ENCODE measurements at regions not wholly inside any gene's neighbourhood (a gene's known extent, or its start where the extent isn't known, plus 50 kb on each side); places are given as distances from the start of the nearest gene placed in this dataset.
A peak's percentile ranks its signal among the peaks of the same experiment; 100 is the strongest.

DNA sequence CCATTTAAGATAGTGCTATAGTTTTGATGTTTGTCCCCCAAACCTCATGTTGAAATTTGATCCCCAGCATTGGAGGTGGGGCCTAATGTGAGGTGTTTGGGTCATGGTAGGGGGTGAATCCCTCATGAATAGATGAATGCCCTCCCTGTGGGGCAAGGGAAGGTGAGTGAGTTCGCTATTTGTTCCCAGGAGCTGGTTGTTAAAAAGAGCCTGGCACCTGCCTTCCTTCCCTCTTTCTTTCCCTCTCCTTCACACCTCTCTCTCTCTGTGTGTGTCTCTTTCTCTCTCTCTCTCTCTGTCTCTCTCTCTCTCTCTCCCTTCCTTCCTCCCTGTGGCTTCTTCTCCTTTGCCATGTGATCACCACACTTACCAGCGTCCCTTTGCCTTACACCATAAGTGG lies 160.7 kb downstream of the AASDH start:
- Histone ChIP-seq H3K4me3 (ENCODE audit: low read length) (no peak overlapping the region), H3K4me1 (ENCODE audit: control insufficient read depth, insufficient read depth, low read length) (peaks cover 3% of the 10 kb centered on the region), H3K9me3 (replicated peaks; ENCODE audit: control insufficient read depth, low read depth, low read length) (peaks cover 2% of the 10 kb centered on the region), H3K36me3 (ENCODE audit: control insufficient read depth, insufficient read depth, low read length) (no peaks in the 10 kb centered on the region), H3K27ac (ENCODE audit: low read length) (no peak overlapping the region), H3K27me3 (ENCODE audit: control insufficient read depth, insufficient read depth, low read length) (no peaks in the 10 kb centered on the region)
- DNase-seq: no peak
- 80% methylated on average over 1 of the region's 2 CpGs for WGBS (ENCODE audit: insufficient coverage)

DNA sequence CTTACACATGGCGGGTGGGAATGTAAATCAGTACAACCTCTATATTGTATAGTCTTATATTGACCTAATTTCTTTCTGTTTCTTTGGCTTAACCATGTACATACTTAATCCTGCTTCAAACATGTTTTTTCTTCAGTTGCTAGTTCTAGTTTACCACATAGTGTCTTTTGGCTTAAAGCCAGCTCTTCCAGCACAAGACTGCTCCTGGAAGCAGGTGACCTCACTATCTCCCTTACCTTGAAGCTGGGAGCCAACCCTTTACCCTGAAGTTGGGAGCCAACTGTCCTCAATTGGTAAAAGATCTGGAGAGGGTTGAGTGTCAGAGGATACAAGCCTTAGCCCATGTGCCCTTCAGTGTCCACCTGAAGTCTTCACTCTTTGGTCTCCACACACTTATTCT lies 162.7 kb downstream of the AASDH start:
- H3K9me3 ChIP-seq (replicated peaks; ENCODE audit: control insufficient read depth, low read depth, low read length): peaks cover 2% of the 10 kb centered on the region
- no CpG with 5 or more reads among the region's 1 CpG for WGBS (ENCODE audit: insufficient coverage)
- no peaks in the 10 kb centered on the region for H3K36me3 ChIP-seq (ENCODE audit: control insufficient read depth, insufficient read depth, low read length)
- no peak overlapping the region for H3K27ac ChIP-seq (ENCODE audit: low read length)
- no peak overlapping the region for H3K4me3 ChIP-seq (ENCODE audit: low read length)
- no peak for DNase-seq
- H3K27me3 ChIP-seq (ENCODE audit: control insufficient read depth, insufficient read depth, low read length): no peaks in the 10 kb centered on the region
- peaks cover 3% of the 10 kb centered on the region for H3K4me1 ChIP-seq (ENCODE audit: control insufficient read depth, insufficient read depth, low read length)

DNA sequence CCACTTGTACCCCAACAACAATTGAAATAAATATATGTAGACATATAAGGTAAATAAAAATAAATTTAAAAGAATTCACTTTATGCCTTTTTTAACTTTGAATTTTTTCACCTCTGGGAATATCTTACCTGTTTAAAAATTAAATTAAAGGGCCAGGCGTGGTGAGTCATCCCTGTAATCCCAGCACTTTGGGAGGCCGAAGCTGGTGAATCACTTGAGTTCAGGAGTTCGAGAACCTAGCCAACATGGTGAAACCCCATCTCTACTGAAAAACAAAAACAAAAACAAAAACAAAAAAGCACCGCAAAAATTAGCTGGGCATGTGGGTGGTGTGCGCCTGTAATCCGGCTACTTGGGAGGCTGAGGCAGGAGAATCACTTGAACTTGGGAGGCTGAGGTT lies 164.8 kb downstream of the AASDH start:
- no peaks in the 10 kb centered on the region for H3K4me1 ChIP-seq (ENCODE audit: control insufficient read depth, insufficient read depth, low read length)
- H3K4me3 ChIP-seq (ENCODE audit: low read length): no peak overlapping the region
- WGBS (ENCODE audit: insufficient coverage): no CpG with 5 or more reads among the region's 6 CpGs
- no peaks in the 10 kb centered on the region for H3K27me3 ChIP-seq (ENCODE audit: control insufficient read depth, insufficient read depth, low read length)
- H3K9me3 ChIP-seq (replicated peaks; ENCODE audit: control insufficient read depth, low read depth, low read length): no peaks in the 10 kb centered on the region
- H3K27ac ChIP-seq (ENCODE audit: low read length): no peak overlapping the region
- DNase-seq: no peak
- H3K36me3 ChIP-seq (ENCODE audit: control insufficient read depth, insufficient read depth, low read length): no peaks in the 10 kb centered on the region

DNA sequence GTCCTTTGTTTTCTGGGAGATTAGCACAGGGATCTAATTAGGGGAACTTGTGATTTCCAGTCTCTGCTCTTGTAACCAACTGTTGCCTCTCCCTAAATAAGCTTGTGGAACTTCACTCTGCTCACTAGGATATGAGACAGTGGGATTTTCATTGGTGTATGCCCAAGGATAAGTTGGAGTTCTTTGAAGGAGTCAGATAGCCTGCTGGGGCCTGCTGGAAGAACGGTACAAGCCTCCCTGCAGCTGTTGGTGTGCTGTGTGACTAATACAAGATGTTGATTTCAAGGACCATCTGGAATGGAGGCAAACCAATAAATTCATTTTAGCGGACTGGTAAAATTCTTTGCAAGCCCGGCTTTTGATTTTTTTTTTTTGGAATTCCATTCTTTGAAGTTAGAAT lies 167.0 kb downstream of the AASDH start:
- Histone ChIP-seq H3K27me3 (ENCODE audit: control insufficient read depth, insufficient read depth, low read length) (no peaks in the 10 kb centered on the region), H3K27ac (ENCODE audit: low read length) (no peak overlapping the region), H3K4me1 (ENCODE audit: control insufficient read depth, insufficient read depth, low read length) (no peaks in the 10 kb centered on the region), H3K36me3 (ENCODE audit: control insufficient read depth, insufficient read depth, low read length) (no peaks in the 10 kb centered on the region), H3K9me3 (replicated peaks; ENCODE audit: control insufficient read depth, low read depth, low read length) (no peaks in the 10 kb centered on the region), H3K4me3 (ENCODE audit: low read length) (no peak overlapping the region)
- 40% methylated on average over 1 of the region's 3 CpGs for WGBS (ENCODE audit: insufficient coverage)
- DNase-seq: peak; percentile 16

DNA sequence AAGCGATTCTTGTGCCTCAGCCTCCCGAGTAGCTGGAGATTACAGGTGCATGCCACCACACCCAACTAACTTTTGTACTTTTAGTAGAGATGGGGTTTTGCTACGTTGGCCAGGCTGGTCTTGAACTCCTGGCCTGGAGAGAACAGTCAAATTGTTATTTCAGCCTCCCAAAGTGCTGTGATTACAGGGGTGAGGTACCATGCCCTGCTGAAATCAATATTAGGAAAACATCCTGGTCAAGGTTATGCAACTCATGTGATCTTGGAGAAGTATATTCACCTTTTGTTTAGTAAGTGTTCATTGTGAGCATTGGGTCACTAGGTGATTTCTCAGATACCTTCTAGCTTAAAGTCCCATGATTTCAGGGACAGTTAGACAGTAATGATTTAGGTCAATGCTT lies 167.8 kb downstream of the AASDH start:
- H3K9me3 ChIP-seq (replicated peaks; ENCODE audit: control insufficient read depth, low read depth, low read length): no peaks in the 10 kb centered on the region
- no peaks in the 10 kb centered on the region for H3K36me3 ChIP-seq (ENCODE audit: control insufficient read depth, insufficient read depth, low read length)
- WGBS (ENCODE audit: insufficient coverage): no CpG with 5 or more reads among the region's 3 CpGs
- H3K4me1 ChIP-seq (ENCODE audit: control insufficient read depth, insufficient read depth, low read length): no peaks in the 10 kb centered on the region
- no peak overlapping the region for H3K4me3 ChIP-seq (ENCODE audit: low read length)
- H3K27me3 ChIP-seq (ENCODE audit: control insufficient read depth, insufficient read depth, low read length): no peaks in the 10 kb centered on the region
- DNase-seq: no peak
- H3K27ac ChIP-seq (ENCODE audit: low read length): no peak overlapping the region

DNA sequence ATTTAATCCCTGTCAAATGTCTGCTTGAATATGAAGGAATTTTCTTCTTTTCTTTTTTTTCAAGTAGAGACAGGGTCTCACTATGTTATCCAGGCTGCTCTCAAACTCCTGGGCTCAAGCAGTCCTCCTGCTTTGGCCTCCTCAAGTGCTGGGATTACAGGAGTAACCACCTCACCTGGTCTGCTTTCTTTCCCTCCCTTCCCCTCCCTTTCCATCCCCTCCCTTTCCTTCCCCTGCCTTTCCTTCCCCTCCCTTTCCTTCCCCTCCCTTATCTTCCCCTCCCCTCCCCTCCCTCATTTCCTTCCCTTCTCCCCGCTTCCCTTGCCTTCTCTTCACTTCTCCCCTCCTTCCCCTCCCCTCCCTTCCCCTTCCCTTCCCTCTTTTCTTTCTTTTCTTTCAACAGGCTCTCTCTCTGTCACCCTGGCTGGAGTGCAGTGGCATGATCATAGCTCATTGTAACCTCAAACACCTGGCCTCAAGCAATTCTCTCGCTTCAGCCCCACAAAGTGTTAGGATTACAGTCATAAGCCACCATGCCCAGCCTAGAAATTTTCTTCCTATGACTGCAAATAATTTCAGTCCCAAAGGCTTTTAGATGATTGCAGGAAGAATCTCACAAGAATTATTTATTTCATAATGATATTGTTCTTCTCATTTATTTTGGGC lies 168.9 kb downstream of the AASDH start:
- no peaks in the 10 kb centered on the region for H3K36me3 ChIP-seq (ENCODE audit: control insufficient read depth, insufficient read depth, low read length)
- H3K27me3 ChIP-seq (ENCODE audit: control insufficient read depth, insufficient read depth, low read length): no peaks in the 10 kb centered on the region
- no peak overlapping the region for H3K27ac ChIP-seq (ENCODE audit: low read length)
- DNase-seq: no peak
- WGBS (ENCODE audit: insufficient coverage): 92% methylated on average over 1 of the region's 2 CpGs
- no peak overlapping the region for H3K4me3 ChIP-seq (ENCODE audit: low read length)
- no peaks in the 10 kb centered on the region for H3K9me3 ChIP-seq (replicated peaks; ENCODE audit: control insufficient read depth, low read depth, low read length)
- no peaks in the 10 kb centered on the region for H3K4me1 ChIP-seq (ENCODE audit: control insufficient read depth, insufficient read depth, low read length)

DNA sequence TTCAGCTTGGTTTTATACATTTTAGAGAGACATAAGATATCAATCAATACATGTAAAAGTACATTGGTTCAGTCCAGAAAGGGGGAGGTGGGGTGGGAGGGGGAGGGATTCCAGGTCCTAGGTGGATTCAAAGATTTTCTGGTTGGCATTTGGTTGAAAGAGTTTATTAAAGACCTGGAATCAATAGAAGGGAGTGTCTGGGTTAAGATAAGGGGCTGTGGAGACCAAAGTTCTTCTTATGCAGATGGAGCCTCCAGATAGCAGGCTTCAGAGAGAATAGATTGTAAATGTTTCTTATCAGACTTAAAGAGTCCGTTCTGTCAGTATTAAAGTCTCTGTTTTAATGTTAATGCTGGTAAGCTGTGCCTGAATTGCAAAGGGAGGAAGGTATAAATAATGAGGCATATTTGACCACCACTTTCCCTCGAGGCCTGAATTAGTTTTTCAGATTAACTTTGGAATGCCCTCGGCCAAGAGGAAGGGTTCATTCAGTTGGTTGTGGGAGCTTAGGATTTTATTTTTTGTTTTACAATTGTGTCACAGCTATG lies 169.9 kb downstream of the AASDH start:
- no peak overlapping the region for H3K4me3 ChIP-seq (ENCODE audit: low read length)
- H3K9me3 ChIP-seq (replicated peaks; ENCODE audit: control insufficient read depth, low read depth, low read length): no peaks in the 10 kb centered on the region
- no peak overlapping the region for H3K27ac ChIP-seq (ENCODE audit: low read length)
- DNase-seq: no peak
- H3K36me3 ChIP-seq (ENCODE audit: control insufficient read depth, insufficient read depth, low read length): no peaks in the 10 kb centered on the region
- H3K4me1 ChIP-seq (ENCODE audit: control insufficient read depth, insufficient read depth, low read length): no peaks in the 10 kb centered on the region
- 51% methylated on average over 2 of the region's 3 CpGs for WGBS (ENCODE audit: insufficient coverage)
- H3K27me3 ChIP-seq (ENCODE audit: control insufficient read depth, insufficient read depth, low read length): no peaks in the 10 kb centered on the region

DNA sequence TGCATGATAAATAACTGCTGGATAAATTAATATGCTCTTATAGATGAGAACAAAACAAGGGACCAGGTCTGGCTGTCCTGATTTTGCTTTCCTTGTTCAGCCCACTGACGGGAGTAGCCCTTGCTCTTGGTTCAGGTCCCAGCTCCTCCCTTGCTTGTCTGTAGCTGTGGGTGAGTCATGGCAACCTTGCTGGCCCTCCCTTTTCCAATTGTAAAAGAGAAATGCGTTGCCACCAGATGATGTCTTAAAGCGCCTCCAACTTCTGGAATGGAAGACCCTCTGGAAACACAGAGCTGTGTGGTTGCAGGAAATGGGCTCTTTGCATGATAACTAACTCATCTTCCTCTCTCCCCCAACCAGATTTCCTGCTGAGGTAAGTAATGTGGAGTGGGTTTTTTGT lies 171.4 kb downstream of the AASDH start:
- Histone ChIP-seq H3K4me3 (ENCODE audit: low read length) (no peak overlapping the region), H3K27ac (ENCODE audit: low read length) (no peak overlapping the region), H3K27me3 (ENCODE audit: control insufficient read depth, insufficient read depth, low read length) (no peaks in the 10 kb centered on the region), H3K9me3 (replicated peaks; ENCODE audit: control insufficient read depth, low read depth, low read length) (peaks cover 5% of the 10 kb centered on the region), H3K36me3 (ENCODE audit: control insufficient read depth, insufficient read depth, low read length) (no peaks in the 10 kb centered on the region), H3K4me1 (ENCODE audit: control insufficient read depth, insufficient read depth, low read length) (no peaks in the 10 kb centered on the region)
- DNase-seq: peak; percentile 25
- WGBS (ENCODE audit: insufficient coverage): no CpG with 5 or more reads among the region's 3 CpGs

DNA sequence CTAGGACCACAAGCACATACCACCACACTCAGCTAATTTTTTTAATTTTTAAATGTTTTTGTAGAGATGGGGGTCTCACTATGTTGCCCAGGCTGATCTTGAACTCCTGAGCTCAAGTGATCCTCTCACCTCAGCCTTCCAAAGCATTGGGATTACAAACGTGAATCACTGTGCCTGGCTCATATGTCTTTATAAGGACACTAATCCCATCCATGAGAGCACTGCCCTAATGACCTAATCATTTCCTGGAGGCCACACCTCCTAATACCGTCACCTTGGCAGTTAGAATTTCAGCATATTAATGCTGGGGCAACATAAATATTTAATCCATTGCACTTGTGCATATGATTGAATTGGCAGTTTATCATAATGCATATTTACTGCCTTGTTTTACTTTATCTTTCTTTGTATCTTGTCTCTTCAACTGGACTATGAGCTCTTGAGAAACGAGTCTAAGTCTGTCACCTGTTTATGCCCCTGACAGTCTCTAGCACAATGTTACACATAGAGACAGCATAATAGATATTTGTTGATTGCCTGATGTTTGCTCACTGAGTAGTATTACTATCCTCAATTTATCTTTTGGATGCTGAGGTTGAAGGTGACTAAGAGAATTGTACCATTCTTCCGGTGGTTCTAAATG lies 172.0 kb downstream of the AASDH start:
- no peaks in the 10 kb centered on the region for H3K4me1 ChIP-seq (ENCODE audit: control insufficient read depth, insufficient read depth, low read length)
- H3K27ac ChIP-seq (ENCODE audit: low read length): no peak overlapping the region
- WGBS (ENCODE audit: insufficient coverage): 67% methylated on average over 1 of the region's 4 CpGs

DNA sequence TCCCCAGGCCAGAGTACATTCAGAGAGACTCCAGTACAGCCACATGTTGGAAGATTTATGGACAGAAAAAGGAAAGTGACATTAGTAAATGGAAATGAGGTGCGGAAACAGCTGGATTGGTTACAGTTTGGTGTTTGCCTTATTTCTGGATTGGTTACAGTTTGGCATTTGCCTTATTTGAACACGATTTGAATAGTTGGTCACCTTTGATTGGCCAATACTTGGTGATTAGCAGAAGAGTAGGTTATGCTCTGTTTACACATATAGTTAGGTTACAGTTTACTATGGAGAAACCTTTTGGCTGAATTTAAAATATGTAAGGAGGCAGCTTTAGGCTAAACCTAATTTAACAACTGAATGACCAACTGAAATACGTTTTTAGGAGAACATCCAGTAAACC lies 173.7 kb downstream of the AASDH start:
- H3K27ac ChIP-seq (ENCODE audit: low read length): no peak overlapping the region
- peaks cover 5% of the 10 kb centered on the region for H3K9me3 ChIP-seq (replicated peaks; ENCODE audit: control insufficient read depth, low read depth, low read length)
- no peaks in the 10 kb centered on the region for H3K36me3 ChIP-seq (ENCODE audit: control insufficient read depth, insufficient read depth, low read length)
- H3K4me1 ChIP-seq (ENCODE audit: control insufficient read depth, insufficient read depth, low read length): no peaks in the 10 kb centered on the region
- H3K4me3 ChIP-seq (ENCODE audit: low read length): no peak overlapping the region
- H3K27me3 ChIP-seq (ENCODE audit: control insufficient read depth, insufficient read depth, low read length): no peaks in the 10 kb centered on the region
- DNase-seq: no peak
- no CpG with 5 or more reads among the region's 3 CpGs for WGBS (ENCODE audit: insufficient coverage)

More for the DNA sequence above, 172.0 kb downstream of the AASDH start:
- H3K36me3 ChIP-seq (ENCODE audit: control insufficient read depth, insufficient read depth, low read length): no peaks in the 10 kb centered on the region
- no peak for DNase-seq
- H3K9me3 ChIP-seq (replicated peaks; ENCODE audit: control insufficient read depth, low read depth, low read length): peaks cover 5% of the 10 kb centered on the region
- H3K27me3 ChIP-seq (ENCODE audit: control insufficient read depth, insufficient read depth, low read length): no peaks in the 10 kb centered on the region
- H3K4me3 ChIP-seq (ENCODE audit: low read length): no peak overlapping the region

Measured in muscle of leg (tissue), 3 donors.